HL-60 (cell line): ENCODE measurements at regions not wholly inside any gene's neighbourhood (a gene's known extent, or its start where the extent isn't known, plus 50 kb on each side); places are given as distances from the start of the nearest gene placed in this dataset.

ENCODE experiments used
- DNase-seq, 2 experiments: peaks; one replicate each; pipeline ENCODE4 v3.0.0-alpha.2; 2010 to 2020; ENCODE audit warnings: low read depth in 1 of 2, low spot score in 1 of 2
- H3K27ac ChIP-seq: fragments of 250-450 bp; sonication (Bioruptor Pico); replicated peaks from 2 replicates; pipeline ENCODE4 v1.5.1; 2020; ENCODE audit warnings: mild to moderate bottlenecking, moderate library complexity
- H3K27me3 ChIP-seq: fragments of 250-450 bp; sonication (Bioruptor Pico); 2 replicates; pipeline ENCODE4 v1.5.1; 2021; ENCODE audit warnings: mild to moderate bottlenecking, moderate library complexity; ENCODE audit not compliant: insufficient read depth, poor library complexity, severe bottlenecking
- H3K4me3 ChIP-seq: replicated peaks from 2 replicates; pipeline ENCODE4 v1.5.1; 2011; ENCODE audit warnings: mild to moderate bottlenecking, control low read depth, low read length; ENCODE audit not compliant: insufficient read depth
- CTCF ChIP-seq: IDR thresholded peaks from one replicate; pipeline ENCODE4 v1.5.1; 2011; ENCODE audit warnings: low read length, control low read depth, inconsistent platforms; ENCODE audit not compliant: insufficient read depth
- GABPA ChIP-seq: IDR thresholded peaks from 2 replicates; pipeline ENCODE4 v1.6.1; 2012; ENCODE audit warnings: low read depth
- POLR2AphosphoS5 ChIP-seq: IDR thresholded peaks from 2 replicates; pipeline ENCODE4 v1.6.1; 2012; ENCODE audit warnings: low read depth
- SPI1 ChIP-seq: IDR thresholded peaks from 2 replicates; pipeline ENCODE4 v1.6.1; 2012; ENCODE audit warnings: low read depth, mild to moderate bottlenecking, borderline replicate concordance
- TF ChIP-seq, protein P1 (sequence below): IDR thresholded peaks from 2 replicates; pipeline ENCODE4 v1.6.1; 2012; ENCODE audit warnings: low read depth; ENCODE audit not compliant: insufficient replicate concordance

DNA sequence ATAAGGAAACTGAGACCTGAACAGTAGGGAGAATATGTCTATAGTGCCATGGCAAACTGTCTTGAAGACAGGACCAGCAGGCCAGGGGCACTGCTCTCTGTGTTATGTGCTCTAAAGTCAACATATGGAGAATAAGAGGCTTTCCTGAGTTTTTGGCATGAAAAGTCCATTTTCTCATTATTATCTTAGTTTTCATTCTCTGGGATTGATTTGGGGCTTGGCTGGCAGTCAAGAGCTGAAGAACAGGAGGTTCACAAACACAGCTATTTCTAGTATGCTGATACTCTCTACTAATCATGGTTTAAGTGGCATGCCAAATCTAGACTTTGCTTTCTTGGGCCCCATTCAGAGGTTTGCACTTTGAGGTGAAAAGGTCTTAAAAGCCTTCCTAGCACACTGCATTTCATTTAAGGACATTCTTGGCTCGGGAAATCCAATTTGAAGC is 404.4 kb downstream of the ZNF608 start:
- no peak for DNase-seq
- H3K27me3 ChIP-seq: no peaks in the 10 kb centered on the region
- TF ChIP-seq GABPA (no peak), SPI1 (no peak), CTCF (no peak), POLR2AphosphoS5 (no peak)
- TF ChIP-seq, protein P1, sequence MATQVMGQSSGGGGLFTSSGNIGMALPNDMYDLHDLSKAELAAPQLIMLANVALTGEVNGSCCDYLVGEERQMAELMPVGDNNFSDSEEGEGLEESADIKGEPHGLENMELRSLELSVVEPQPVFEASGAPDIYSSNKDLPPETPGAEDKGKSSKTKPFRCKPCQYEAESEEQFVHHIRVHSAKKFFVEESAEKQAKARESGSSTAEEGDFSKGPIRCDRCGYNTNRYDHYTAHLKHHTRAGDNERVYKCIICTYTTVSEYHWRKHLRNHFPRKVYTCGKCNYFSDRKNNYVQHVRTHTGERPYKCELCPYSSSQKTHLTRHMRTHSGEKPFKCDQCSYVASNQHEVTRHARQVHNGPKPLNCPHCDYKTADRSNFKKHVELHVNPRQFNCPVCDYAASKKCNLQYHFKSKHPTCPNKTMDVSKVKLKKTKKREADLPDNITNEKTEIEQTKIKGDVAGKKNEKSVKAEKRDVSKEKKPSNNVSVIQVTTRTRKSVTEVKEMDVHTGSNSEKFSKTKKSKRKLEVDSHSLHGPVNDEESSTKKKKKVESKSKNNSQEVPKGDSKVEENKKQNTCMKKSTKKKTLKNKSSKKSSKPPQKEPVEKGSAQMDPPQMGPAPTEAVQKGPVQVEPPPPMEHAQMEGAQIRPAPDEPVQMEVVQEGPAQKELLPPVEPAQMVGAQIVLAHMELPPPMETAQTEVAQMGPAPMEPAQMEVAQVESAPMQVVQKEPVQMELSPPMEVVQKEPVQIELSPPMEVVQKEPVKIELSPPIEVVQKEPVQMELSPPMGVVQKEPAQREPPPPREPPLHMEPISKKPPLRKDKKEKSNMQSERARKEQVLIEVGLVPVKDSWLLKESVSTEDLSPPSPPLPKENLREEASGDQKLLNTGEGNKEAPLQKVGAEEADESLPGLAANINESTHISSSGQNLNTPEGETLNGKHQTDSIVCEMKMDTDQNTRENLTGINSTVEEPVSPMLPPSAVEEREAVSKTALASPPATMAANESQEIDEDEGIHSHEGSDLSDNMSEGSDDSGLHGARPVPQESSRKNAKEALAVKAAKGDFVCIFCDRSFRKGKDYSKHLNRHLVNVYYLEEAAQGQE: no peak
- H3K4me3 ChIP-seq: no peak overlapping the region
- no peak overlapping the region for H3K27ac ChIP-seq

- H3K4me3 ChIP-seq: no peak overlapping the region
- H3K27ac ChIP-seq: no peak overlapping the region
- H3K27me3 ChIP-seq: no peaks in the 10 kb centered on the region
- TF ChIP-seq POLR2AphosphoS5: no peak
- no peak for DNase-seq
These were observed 405.2 kb downstream of the ZNF608 start for GRCh38 chr5:124341066-124341858.

DNA sequence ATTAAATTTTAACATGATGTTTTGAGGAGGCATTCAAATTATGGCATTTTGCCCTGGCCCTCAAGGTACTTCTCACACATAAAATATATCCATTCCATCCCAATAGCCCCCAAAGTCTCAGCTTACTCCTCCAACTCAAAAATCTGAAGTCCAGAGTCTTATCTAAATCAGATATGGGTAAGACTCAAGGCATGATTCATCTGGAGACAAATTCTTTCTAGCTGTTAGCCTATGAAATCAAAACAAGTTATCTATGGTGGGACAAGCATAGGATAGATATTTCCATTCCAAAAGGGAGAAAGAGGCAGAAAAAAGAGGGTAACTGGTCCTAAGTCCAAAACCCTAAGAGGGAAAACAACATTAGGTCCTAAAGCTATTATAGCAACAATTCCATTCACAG is 408.4 kb downstream of the ZNF608 start:
- Histone ChIP-seq H3K27ac (no peak overlapping the region), H3K27me3 (no peaks in the 10 kb centered on the region), H3K4me3 (no peak overlapping the region)
- no peak for DNase-seq
- no peak for TF ChIP-seq CTCF

DNA sequence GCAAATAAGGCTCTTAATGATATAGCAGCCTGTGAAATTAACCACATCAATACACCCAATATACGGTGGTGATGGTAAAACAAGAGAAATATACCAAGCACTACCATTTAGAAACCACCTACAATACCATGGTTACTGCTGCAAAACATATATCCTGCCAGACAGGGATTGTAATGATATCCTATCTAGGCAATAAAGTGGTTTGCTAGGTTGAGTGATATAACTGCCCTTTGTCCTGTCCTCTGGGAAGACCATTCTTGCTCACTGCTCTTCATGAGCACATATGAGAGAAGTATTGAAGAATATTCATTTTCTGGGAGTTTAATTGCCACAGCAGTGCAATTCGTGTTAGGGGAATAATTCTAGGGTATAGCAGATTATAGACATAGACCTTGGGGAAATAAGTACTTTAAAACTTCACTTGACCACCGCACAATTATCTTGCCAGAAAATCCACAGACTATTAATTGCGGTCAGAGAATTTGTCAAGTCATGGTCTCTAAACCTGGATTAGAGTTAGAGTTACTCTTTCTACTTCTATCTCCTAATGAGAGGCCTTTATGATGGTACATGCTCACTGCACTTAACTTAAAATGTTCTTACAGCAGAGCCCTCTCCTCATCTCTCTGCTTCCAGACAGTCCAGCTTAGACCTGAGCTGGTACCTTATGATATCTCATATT is 413.0 kb downstream of the ZNF608 start:
- TF ChIP-seq SPI1: no peak
- H3K4me3 ChIP-seq: no peak overlapping the region
- no peaks in the 10 kb centered on the region for H3K27me3 ChIP-seq
- DNase-seq: no peak
- no peak overlapping the region for H3K27ac ChIP-seq

GRCh38 chr5:124332273-124332672 is 414.2 kb downstream of the ZNF608 start:
- DNase-seq: no peak
- no peaks in the 10 kb centered on the region for H3K27me3 ChIP-seq
- no peak overlapping the region for H3K4me3 ChIP-seq
- no peak overlapping the region for H3K27ac ChIP-seq
- TF ChIP-seq, protein P1: no peak
- no peak for TF ChIP-seq GABPA
- TF ChIP-seq POLR2AphosphoS5: no peak
- TF ChIP-seq SPI1: no peak
- no peak for TF ChIP-seq CTCF
